ENCODE measurements at regions not wholly inside any gene's neighbourhood (a gene's known extent, or its start where the extent isn't known, plus 50 kb on each side); places are given as distances from the start of the nearest gene placed in this dataset.
"Not testable (repeated sequence)": the region's sequence is repeated elsewhere in the genome, so short reads cannot be mapped to it uniquely, and the experiment has no call there.

- H3K27ac ChIP-seq: no peak overlapping the region
- no peak for DNase-seq (ENCODE audit: low read depth, low spot score)
Measured at GRCh38 chr18:52200921-52201663, 138.9 kb upstream of the DCC start.

GRCh38 chr18:52208646-52209045, 131.4 kb upstream of the DCC start:
- no peak overlapping the region for H3K27ac ChIP-seq
- no peak for DNase-seq (ENCODE audit: low read depth, low spot score)

- no peak for DNase-seq (ENCODE audit: low read depth, low spot score)
- H3K27ac ChIP-seq: no peak overlapping the region
Measured at GRCh38 chr18:52216109-52216508, 123.9 kb upstream of the DCC start.

- H3K27ac ChIP-seq: no peak overlapping the region
Measured at GRCh38 chr18:52216666-52217065, 123.3 kb upstream of the DCC start.

GRCh38 chr18:52219102-52219501, 120.9 kb upstream of the DCC start:
- DNase-seq (ENCODE audit: low read depth, low spot score): no peak
- no peak overlapping the region for H3K27ac ChIP-seq

More at GRCh38 chr18:52216666-52217065, 123.3 kb upstream of the DCC start:
- DNase-seq (ENCODE audit: low read depth, low spot score): no peak

- no peak for DNase-seq (ENCODE audit: low read depth, low spot score)
- no peak overlapping the region for H3K27ac ChIP-seq
Measured at GRCh38 chr18:52220062-52220591, 119.9 kb upstream of the DCC start.

GRCh38 chr18:52222211-52222610, 117.8 kb upstream of the DCC start:
- DNase-seq (ENCODE audit: low read depth, low spot score): no peak
- no peak overlapping the region for H3K27ac ChIP-seq

- H3K27ac ChIP-seq: no peak overlapping the region
- no peak for DNase-seq (ENCODE audit: low read depth, low spot score)
Measured at GRCh38 chr18:52227536-52227935, 112.5 kb upstream of the DCC start.

- no peak for DNase-seq (ENCODE audit: low read depth, low spot score)
- no peak overlapping the region for H3K27ac ChIP-seq
Measured at GRCh38 chr18:52228166-52228565, 111.8 kb upstream of the DCC start.

- no peak for DNase-seq (ENCODE audit: low read depth, low spot score)
- H3K27ac ChIP-seq: peak overlapping the region; percentile 77
Measured at GRCh38 chr18:52236131-52236530, 103.9 kb upstream of the DCC start.

- H3K27ac ChIP-seq: peak overlapping the region; percentile 77
- DNase-seq (ENCODE audit: low read depth, low spot score): peak; percentile 87
Measured at GRCh38 chr18:52237551-52237950, 102.4 kb upstream of the DCC start.

GRCh38 chr18:52242711-52243110, 97.3 kb upstream of the DCC start:
- no peak overlapping the region for H3K27ac ChIP-seq
- no peak for DNase-seq (ENCODE audit: low read depth, low spot score)

- no peak for DNase-seq (ENCODE audit: low read depth, low spot score)
- no peak overlapping the region for H3K27ac ChIP-seq
Measured at GRCh38 chr18:52244658-52245057, 95.3 kb upstream of the DCC start.

GRCh38 chr18:52254367-52254766, 85.6 kb upstream of the DCC start:
- no peak for DNase-seq (ENCODE audit: low read depth, low spot score)
- peak overlapping the region; percentile 70 for H3K27ac ChIP-seq

GRCh38 chr18:52257417-52257816, 82.6 kb upstream of the DCC start:
- not testable (repeated sequence) for DNase-seq (ENCODE audit: low read depth, low spot score)

GRCh38 chr18:52275817-52276216, 64.2 kb upstream of the DCC start:
- no peak overlapping the region for H3K27ac ChIP-seq

More at GRCh38 chr18:52257417-52257816, 82.6 kb upstream of the DCC start:
- not testable (repeated sequence) for H3K27ac ChIP-seq

GRCh38 chr18:52277785-52278184, 62.2 kb upstream of the DCC start:
- no peak for DNase-seq (ENCODE audit: low read depth, low spot score)
- no peak overlapping the region for H3K27ac ChIP-seq

More at GRCh38 chr18:52275817-52276216, 64.2 kb upstream of the DCC start:
- DNase-seq (ENCODE audit: low read depth, low spot score): no peak

GRCh38 chr18:52278191-52278590, 61.8 kb upstream of the DCC start:
- DNase-seq (ENCODE audit: low read depth, low spot score): no peak
- no peak overlapping the region for H3K27ac ChIP-seq

- no peak for DNase-seq (ENCODE audit: low read depth, low spot score)
- H3K27ac ChIP-seq: no peak overlapping the region
Measured at GRCh38 chr18:52280702-52281101, 59.3 kb upstream of the DCC start.

- no peak for DNase-seq (ENCODE audit: low read depth, low spot score)
Measured at GRCh38 chr18:52283927-52284326, 56.1 kb upstream of the DCC start.

GRCh38 chr18:52286675-52287074, 53.3 kb upstream of the DCC start:
- DNase-seq (ENCODE audit: low read depth, low spot score): no peak
- no peak overlapping the region for H3K27ac ChIP-seq

More at GRCh38 chr18:52283927-52284326, 56.1 kb upstream of the DCC start:
- no peak overlapping the region for H3K27ac ChIP-seq

GRCh38 chr18:52287151-52287550, 52.8 kb upstream of the DCC start:
- DNase-seq (ENCODE audit: low read depth, low spot score): no peak

More at GRCh38 chr18:52287151-52287550, 52.8 kb upstream of the DCC start:
- H3K27ac ChIP-seq: no peak overlapping the region
